T-cell (primary cell): ENCODE measurements at regions not wholly inside any gene's neighbourhood (a gene's known extent, or its start where the extent isn't known, plus 50 kb on each side); places are given as distances from the start of the nearest gene placed in this dataset.

Source experiments
- ATAC-seq, 4 experiments: fragments of 200-7000 bp in 3 of 4; fragments of 150-1000 bp in 1 of 4; cut with Tn5 transposase; replicated peaks in 1 of 4; 1 replicate in 3 of 4; 2 replicates in 1 of 4; pipeline ENCODE4 v1.10.0; 2021; ENCODE audit warnings: moderate library complexity in 3 of 4, mild to moderate bottlenecking in 2 of 4, moderate number of reproducible peaks in 1 of 4
- CTCF ChIA-PET, 2 donors: fragments of 300-600 bp; sonication (Branson Sonifier 250); formaldehyde crosslinking; loops; one replicate each; lab custom pipeline; 2022; ENCODE audit warnings: antibody characterized with exemption in 2 of 2; lab: Charles Lee
- POLR2A ChIA-PET, 2 donors: fragments of 300-600 bp; sonication (Branson Sonifier 250); formaldehyde crosslinking; loops; one replicate each; lab custom pipeline; 2022; ENCODE audit warnings: antibody characterized with exemption in 2 of 2; lab: Charles Lee
- DNase-seq, 35 experiments: peaks; one replicate each; pipeline versions ENCODE4 v3.0.0 to v3.0.0-alpha.2; 2013 to 2023
- H3K27ac ChIP-seq: one replicate; pipeline ENCODE4 v1.5.1; 2013; ENCODE audit warnings: low read length
- H3K27me3 ChIP-seq, 2 experiments: replicated peaks in 1 of 2; 1 replicate in 1 of 2; 2 replicates in 1 of 2; pipeline versions ENCODE4 v1.6.1 to v1.7.0; 2013; ENCODE audit warnings: low read length in 1 of 2, mixed read lengths in 1 of 2; ENCODE audit not compliant: control insufficient read depth in 2 of 2, insufficient read depth in 2 of 2; ENCODE audit errors: extremely low read depth in 1 of 2
- H3K36me3 ChIP-seq, 2 donors: 1 replicate in 1 of 2; 2 replicates in 1 of 2; pipeline versions ENCODE4 v1.6.1 to v1.7.0; 2013; ENCODE audit warnings: low read length in 1 of 2; ENCODE audit not compliant: control insufficient read depth in 2 of 2, insufficient read depth in 1 of 2; ENCODE audit errors: extremely low read depth in 1 of 2
- H3K4me1 ChIP-seq, 2 experiments: 1 replicate in 1 of 2; 2 replicates in 1 of 2; pipeline versions ENCODE4 v1.6.1 to v1.7.0; 2013; ENCODE audit warnings: low read length in 2 of 2, mixed read lengths in 1 of 2; ENCODE audit not compliant: insufficient read depth in 2 of 2, control insufficient read depth in 1 of 2; ENCODE audit errors: extremely low read depth in 1 of 2
- H3K4me3 ChIP-seq, 2 donors: 1 replicate in 1 of 2; 2 replicates in 1 of 2; pipeline versions ENCODE4 v1.5.1 to v1.7.0; 2013; ENCODE audit warnings: mild to moderate bottlenecking in 2 of 2, low read length in 1 of 2, moderate library complexity in 1 of 2; ENCODE audit not compliant: control insufficient read depth in 1 of 2; ENCODE audit errors: extremely low read depth in 1 of 2
- H3K9me3 ChIP-seq: 2 replicates; pipeline ENCODE4 v1.7.0; 2013
- H3K27ac Mint-ChIP-seq, 2 donors: one replicate each; pipeline ENCODE4 v1.8.0; 2020 to 2021; ENCODE audit warnings: mild to moderate bottlenecking in 2 of 2, mixed read lengths in 2 of 2
- H3K27me3 Mint-ChIP-seq, 2 donors: one replicate each; pipeline ENCODE4 v1.8.0; 2021 to 2022; ENCODE audit warnings: mixed read lengths in 2 of 2
- H3K36me3 Mint-ChIP-seq: one replicate; pipeline ENCODE4 v1.8.0; 2021; ENCODE audit warnings: mixed read lengths
- H3K4me1 Mint-ChIP-seq, 3 donors: one replicate each; pipeline ENCODE4 v1.8.0; 2020 to 2022; ENCODE audit warnings: mixed read lengths in 3 of 3, mild to moderate bottlenecking in 1 of 3
- H3K4me3 Mint-ChIP-seq, 3 donors: one replicate each; pipeline ENCODE4 v1.8.0; 2020 to 2022; ENCODE audit warnings: mild to moderate bottlenecking in 3 of 3, mixed read lengths in 3 of 3, moderate library complexity in 3 of 3
- H3K9me3 Mint-ChIP-seq, 3 donors: one replicate each; pipeline ENCODE4 v1.8.0; 2020 to 2022; ENCODE audit warnings: mixed read lengths in 3 of 3
- WGBS: methylation state at CpG from one replicate; pipeline ENCODE4 v1.1.5; 2013; ENCODE audit warnings: missing lambda C conversion rate; ENCODE audit not compliant: insufficient coverage; 5-methylcytosine and 5-hydroxymethylcytosine counted together

DNA sequence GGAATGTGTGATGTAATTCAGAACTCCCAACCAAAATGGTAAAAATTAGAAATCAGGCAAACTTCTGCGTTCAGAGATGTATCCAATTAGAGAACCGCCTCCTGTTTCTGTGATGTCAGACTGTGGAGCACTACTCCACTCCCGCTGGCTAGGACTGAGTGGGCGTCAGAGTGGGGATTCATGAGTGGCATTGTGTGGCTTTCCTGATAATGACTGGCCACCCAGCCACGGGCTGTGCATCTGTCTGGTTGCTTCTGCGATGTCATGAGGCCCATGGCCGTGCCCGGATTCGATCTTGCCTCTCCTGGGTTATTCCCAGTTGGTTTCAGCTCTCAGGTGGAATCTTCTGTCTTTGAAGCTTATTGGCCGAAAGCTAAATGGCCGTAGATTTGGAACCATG, 87.1 kb upstream of the KCNA1 start:
- POLR2A ChIA-PET, result no interaction called here
- Mint-ChIP-seq H3K36me3 (no peaks in the 10 kb centered on the region), H3K27me3 (no peaks in the 10 kb centered on the region), H3K9me3 (no peaks in the 10 kb centered on the region), H3K27ac (no peak overlapping the region), H3K4me3 (no peak overlapping the region), H3K4me1 (peaks cover 46 to 64% (median 51%) of the 10 kb centered on the region in 3 donors)
- DNase-seq (no peak), ATAC-seq (no peak)
- CTCF ChIA-PET, result interaction anchor here (0.6 to 1.0 kb wide), 2 partner anchors 27 to 32 kb away, joined by 3 to 5 read pairs; no protein-coding TSS in a partner anchor
- 90% methylated on average over 9 of the region's 11 CpGs for WGBS
- Histone ChIP-seq H3K36me3 (no peaks in the 10 kb centered on the region), H3K27me3 (no peaks in the 10 kb centered on the region), H3K9me3 (no peaks in the 10 kb centered on the region), H3K4me3 (no peak overlapping the region), H3K27ac (no peak overlapping the region), H3K4me1 (peaks cover 28 to 36% of the 10 kb centered on the region in 2 experiments)

DNA sequence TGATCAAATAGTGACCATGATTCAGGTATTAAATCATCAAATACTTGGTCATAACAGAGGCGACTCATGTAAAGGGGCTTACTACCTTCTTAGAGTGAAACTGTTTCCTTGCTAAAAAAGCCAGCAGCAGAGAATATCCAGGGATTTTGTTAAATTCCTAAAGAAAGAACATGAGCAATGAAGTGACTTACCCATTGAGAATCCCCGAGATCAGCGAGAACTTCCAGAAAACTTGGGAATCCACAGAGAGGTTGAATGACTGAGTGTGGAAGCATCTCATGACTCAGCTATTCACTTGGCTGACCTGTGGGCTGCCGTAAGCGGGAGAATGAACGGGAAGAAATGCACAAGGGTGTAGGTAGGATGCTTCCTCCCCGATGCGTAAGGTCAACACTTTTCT, 85.3 kb upstream of the KCNA1 start:
- H3K36me3 ChIP-seq, result no peaks in the 10 kb centered on the region
- no peak overlapping the region for H3K27ac ChIP-seq
- ATAC-seq, result no peak
- Mint-ChIP-seq H3K9me3 (no peaks in the 10 kb centered on the region), H3K36me3 (no peaks in the 10 kb centered on the region), H3K27ac (no peak overlapping the region), H3K27me3 (no peaks in the 10 kb centered on the region), H3K4me3 (no peak overlapping the region), H3K4me1 (peaks cover 50 to 67% (median 52%) of the 10 kb centered on the region in 3 donors)
- no peak overlapping the region for H3K4me3 ChIP-seq
- ChIA-PET CTCF (no interaction called here), POLR2A (interaction anchor here in 1 of 2 donors (0.6 kb wide), 1 partner anchor 10 kb away, joined by 4 read pairs; no protein-coding TSS in a partner anchor)
- no peaks in the 10 kb centered on the region for H3K27me3 ChIP-seq
- H3K4me1 ChIP-seq, result peaks cover 33 to 34% of the 10 kb centered on the region in 2 experiments
- H3K9me3 ChIP-seq, result no peaks in the 10 kb centered on the region
- 100% methylated on average over 1 of the region's 8 CpGs for WGBS
- DNase-seq, result no peak

DNA sequence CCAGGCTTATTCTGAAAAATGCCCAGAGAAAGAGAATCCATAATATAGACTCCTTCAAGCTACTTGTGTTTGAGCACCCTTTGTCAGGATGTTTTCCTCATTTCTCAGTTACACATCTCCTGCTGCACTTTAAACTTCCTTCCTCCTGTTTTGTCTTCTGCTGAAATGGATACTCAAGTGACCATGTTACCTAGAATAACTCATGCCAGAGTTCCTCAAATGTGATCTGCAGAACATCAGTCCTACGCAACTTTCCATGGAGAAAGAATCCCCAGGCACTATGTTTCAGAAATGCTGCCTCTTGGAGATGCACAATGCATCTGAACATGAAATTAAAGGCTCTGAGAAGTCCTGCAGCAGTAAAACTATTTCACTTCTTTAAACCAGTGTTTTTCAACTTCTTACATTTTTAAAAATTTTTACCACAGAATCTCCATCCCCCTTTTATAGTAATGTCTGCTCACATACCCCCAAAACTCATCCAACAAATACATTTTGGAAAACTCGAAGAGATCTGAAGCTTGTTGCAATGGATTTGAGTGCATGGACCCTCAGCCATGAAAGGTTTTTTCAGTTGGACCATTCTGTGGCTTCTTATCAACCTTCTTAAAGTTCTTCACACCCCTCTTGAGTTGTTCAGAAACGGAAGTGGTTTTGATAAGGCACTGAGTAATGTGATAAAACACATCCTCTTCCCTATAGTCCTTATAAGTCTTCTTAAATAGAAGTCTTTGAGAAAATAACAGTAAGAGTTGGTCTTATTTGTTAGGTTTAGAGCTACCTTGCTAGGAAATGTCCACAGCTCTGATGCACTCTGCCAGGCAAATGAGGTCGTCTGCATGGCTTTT, 84.5 kb upstream of the KCNA1 start:
- no peaks in the 10 kb centered on the region for H3K9me3 ChIP-seq
- ATAC-seq (peak; percentile 66 to 76 (median 68)), DNase-seq (peak in 1 of 35 experiments; percentile 37)
- Mint-ChIP-seq H3K27ac (peak overlapping the region; percentile 82 to 88), H3K9me3 (no peaks in the 10 kb centered on the region), H3K36me3 (no peaks in the 10 kb centered on the region), H3K4me3 (peak overlapping the region in 1 of 3 donors; percentile 46), H3K27me3 (no peaks in the 10 kb centered on the region), H3K4me1 (peaks cover 57 to 71% (median 59%) of the 10 kb centered on the region in 3 donors)
- no peaks in the 10 kb centered on the region for H3K36me3 ChIP-seq
- WGBS, result 50% methylated on average over 2 of the region's 4 CpGs
- ChIA-PET POLR2A (no interaction called here), CTCF (interaction anchor here in 1 of 2 donors (0.6 kb wide), 1 partner anchor 9 kb away, joined by 4 read pairs; no protein-coding TSS in a partner anchor)
- H3K4me1 ChIP-seq, result peaks cover 41 to 42% of the 10 kb centered on the region in 2 experiments
- peak overlapping the region; percentile 37 for H3K27ac ChIP-seq
- no peaks in the 10 kb centered on the region for H3K27me3 ChIP-seq
- no peak overlapping the region for H3K4me3 ChIP-seq

GRCh38 chr12:4826909-4827308, 82.8 kb upstream of the KCNA1 start:
- Histone ChIP-seq H3K4me3 (no peak overlapping the region), H3K9me3 (no peaks in the 10 kb centered on the region), H3K4me1 (peaks cover 41 to 50% of the 10 kb centered on the region in 2 experiments), H3K36me3 (no peaks in the 10 kb centered on the region), H3K27ac (no peak overlapping the region), H3K27me3 (no peaks in the 10 kb centered on the region)
- Mint-ChIP-seq H3K36me3 (no peaks in the 10 kb centered on the region), H3K27me3 (no peaks in the 10 kb centered on the region), H3K27ac (peak overlapping the region; percentile 66 to 82), H3K9me3 (no peaks in the 10 kb centered on the region), H3K4me1 (peaks cover 66 to 76% (median 68%) of the 10 kb centered on the region in 3 donors), H3K4me3 (peak overlapping the region in 1 of 3 donors; percentile 46)
- CTCF ChIA-PET, result no interaction called here
- DNase-seq (no peak), ATAC-seq (no peak)
- WGBS, result 71% methylated on average over 4 of the region's 5 CpGs
- POLR2A ChIA-PET, result no interaction called here

DNA sequence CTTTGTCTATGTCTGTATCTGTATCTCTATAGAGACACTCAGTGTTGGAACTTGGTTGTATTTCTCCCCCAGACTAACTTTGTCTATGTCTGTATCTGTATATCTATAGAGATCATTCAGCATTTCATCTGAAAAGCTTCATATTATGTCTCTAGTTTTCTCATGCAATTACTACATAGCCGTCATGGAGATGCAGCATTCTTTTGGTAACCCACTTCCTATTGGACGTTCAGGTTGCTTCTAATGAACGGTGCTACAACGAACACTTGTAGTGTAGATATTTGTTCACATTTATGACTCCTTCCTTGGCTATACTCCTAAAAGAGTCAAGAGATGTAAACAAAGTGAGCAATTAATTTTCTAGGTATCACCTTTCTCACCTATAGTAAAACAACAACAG, 81.5 kb upstream of the KCNA1 start:
- no peak for ATAC-seq
- Histone ChIP-seq H3K4me1 (peaks cover 41 to 50% of the 10 kb centered on the region in 2 experiments), H3K27ac (no peak overlapping the region), H3K27me3 (no peaks in the 10 kb centered on the region), H3K36me3 (no peaks in the 10 kb centered on the region), H3K9me3 (no peaks in the 10 kb centered on the region), H3K4me3 (no peak overlapping the region)
- Mint-ChIP-seq H3K4me3 (peak overlapping the region in 2 of 3 donors; percentile 0 to 29), H3K4me1 (peaks cover 68 to 73% (median 73%) of the 10 kb centered on the region in 3 donors), H3K36me3 (no peaks in the 10 kb centered on the region), H3K9me3 (peaks cover 0 to under 1% (median 0%) of the 10 kb centered on the region in 3 donors), H3K27ac (peak overlapping the region in 1 of 2 donors; percentile 56), H3K27me3 (no peaks in the 10 kb centered on the region)
- ChIA-PET CTCF (no interaction called here), POLR2A (no interaction called here)
- no CpG with 5 or more reads among the region's 4 CpGs for WGBS
- DNase-seq, result no peak

GRCh38 chr12:4829161-4829792, 80.4 kb upstream of the KCNA1 start:
- Mint-ChIP-seq H3K4me3 (peak overlapping the region; percentile 54 to 63 (median 55)), H3K9me3 (peaks cover 0 to 3% (median 0%) of the 10 kb centered on the region in 3 donors), H3K4me1 (peaks cover 63 to 72% (median 68%) of the 10 kb centered on the region in 3 donors), H3K36me3 (no peaks in the 10 kb centered on the region), H3K27ac (peak overlapping the region; percentile 78 to 81), H3K27me3 (no peaks in the 10 kb centered on the region)
- Histone ChIP-seq H3K27me3 (no peaks in the 10 kb centered on the region), H3K27ac (peak overlapping the region; percentile 5), H3K4me3 (no peak overlapping the region), H3K36me3 (no peaks in the 10 kb centered on the region), H3K9me3 (no peaks in the 10 kb centered on the region), H3K4me1 (peaks cover 41 to 50% of the 10 kb centered on the region in 2 experiments)
- ATAC-seq (peak; percentile 74 to 91 (median 80)), DNase-seq (peak in 1 of 35 experiments; percentile 67)
- ChIA-PET CTCF (interaction anchor here in 1 of 2 donors (0.6 kb wide), 1 partner anchor 1363 kb away, joined by 3 read pairs; no protein-coding TSS in a partner anchor), POLR2A (no interaction called here)
- 0% methylated on average over 1 of the region's 7 CpGs for WGBS
